Neural crest cell (in vitro differentiated cells): ENCODE measurements at regions not wholly inside any gene's neighbourhood (a gene's known extent, or its start where the extent isn't known, plus 50 kb on each side); places are given as distances from the start of the nearest gene placed in this dataset.

Source experiments
- DNase-seq: peaks from one replicate; pipeline ENCODE4 v3.0.0; 2021; ENCODE audit warnings: low read depth, mixed read lengths, low spot score
- H3K27ac Mint-ChIP-seq: one replicate; pipeline ENCODE4 v1.8.0; 2021; ENCODE audit warnings: mild to moderate bottlenecking, mixed read lengths; ENCODE audit not compliant: unreplicated experiment
- H3K27me3 Mint-ChIP-seq: 2 replicates; pipeline ENCODE4 v1.8.0; 2021; ENCODE audit warnings: low read depth, mild to moderate bottlenecking, mixed read lengths
- H3K36me3 Mint-ChIP-seq: 2 replicates; pipeline ENCODE4 v1.8.0; 2021; ENCODE audit warnings: low read depth, mild to moderate bottlenecking, mixed read lengths
- H3K4me1 Mint-ChIP-seq: 2 replicates; pipeline ENCODE4 v1.8.0; 2021; ENCODE audit warnings: mixed read lengths
- H3K4me3 Mint-ChIP-seq: one replicate; pipeline ENCODE4 v1.8.0; 2021; ENCODE audit warnings: mild to moderate bottlenecking, mixed read lengths
- H3K9me3 Mint-ChIP-seq: 2 replicates; pipeline ENCODE4 v1.8.0; 2021; ENCODE audit warnings: mixed read lengths
- CTCF ChIP-seq: fragments of 200-600 bp; sonication (generic); conservative IDR thresholded peaks from 2 replicates; pipeline ENCODE4 v1.5.0; 2021; ENCODE audit warnings: antibody characterized with exemption, mild to moderate bottlenecking

- H3K27ac Mint-ChIP-seq: no peak overlapping the region
- DNase-seq: no peak
- H3K36me3 Mint-ChIP-seq: no peaks in the 10 kb centered on the region
- peaks cover 1% of the 10 kb centered on the region for H3K4me1 Mint-ChIP-seq
- no peaks in the 10 kb centered on the region for H3K9me3 Mint-ChIP-seq
- no peak overlapping the region for H3K4me3 Mint-ChIP-seq
- no peaks in the 10 kb centered on the region for H3K27me3 Mint-ChIP-seq
- no peak for TF ChIP-seq CTCF
Measured at GRCh38 chr5:44446399-44446798, 57.2 kb upstream of the FGF10 start.

GRCh38 chr5:44443172-44443571 is 54.0 kb upstream of the FGF10 start:
- no peak for DNase-seq
- no peaks in the 10 kb centered on the region for H3K27me3 Mint-ChIP-seq
- peaks cover 5% of the 10 kb centered on the region for H3K4me1 Mint-ChIP-seq
- TF ChIP-seq CTCF: no peak
- no peak overlapping the region for H3K27ac Mint-ChIP-seq
- H3K36me3 Mint-ChIP-seq: no peaks in the 10 kb centered on the region
- H3K4me3 Mint-ChIP-seq: no peak overlapping the region
- no peaks in the 10 kb centered on the region for H3K9me3 Mint-ChIP-seq

- Mint-ChIP-seq H3K27me3 (no peaks in the 10 kb centered on the region), H3K36me3 (no peaks in the 10 kb centered on the region), H3K27ac (no peak overlapping the region), H3K9me3 (no peaks in the 10 kb centered on the region), H3K4me3 (no peak overlapping the region), H3K4me1 (peaks cover 5% of the 10 kb centered on the region)
- TF ChIP-seq CTCF: no peak
- DNase-seq: no peak
Measured at GRCh38 chr5:44441460-44441859, 52.2 kb upstream of the FGF10 start.

GRCh38 chr5:44440186-44440585 is 51.0 kb upstream of the FGF10 start:
- no peaks in the 10 kb centered on the region for H3K27me3 Mint-ChIP-seq
- no peak overlapping the region for H3K27ac Mint-ChIP-seq
- H3K4me1 Mint-ChIP-seq: peaks cover 5% of the 10 kb centered on the region
- H3K9me3 Mint-ChIP-seq: no peaks in the 10 kb centered on the region
- no peak for DNase-seq
- no peak for TF ChIP-seq CTCF
- H3K4me3 Mint-ChIP-seq: no peak overlapping the region
- no peaks in the 10 kb centered on the region for H3K36me3 Mint-ChIP-seq
